NCI-H524 (cell line): ENCODE measurements at regions not wholly inside any gene's neighbourhood (a gene's known extent, or its start where the extent isn't known, plus 50 kb on each side); places are given as distances from the start of the nearest gene placed in this dataset.
"Not testable (repeated sequence)": the region's sequence is repeated elsewhere in the genome, so short reads cannot be mapped to it uniquely, and the experiment has no call there.

Experiments used
- DNase-seq, 2 experiments: peaks; one replicate each; lab custom pipeline; 2025; lab: John Stamatoyannopoulos, UW

- DNase-seq = not testable (repeated sequence)
Observed at GRCh38 chr3:32042867-32043266, 61.3 kb downstream of the ZNF860 start.

DNA sequence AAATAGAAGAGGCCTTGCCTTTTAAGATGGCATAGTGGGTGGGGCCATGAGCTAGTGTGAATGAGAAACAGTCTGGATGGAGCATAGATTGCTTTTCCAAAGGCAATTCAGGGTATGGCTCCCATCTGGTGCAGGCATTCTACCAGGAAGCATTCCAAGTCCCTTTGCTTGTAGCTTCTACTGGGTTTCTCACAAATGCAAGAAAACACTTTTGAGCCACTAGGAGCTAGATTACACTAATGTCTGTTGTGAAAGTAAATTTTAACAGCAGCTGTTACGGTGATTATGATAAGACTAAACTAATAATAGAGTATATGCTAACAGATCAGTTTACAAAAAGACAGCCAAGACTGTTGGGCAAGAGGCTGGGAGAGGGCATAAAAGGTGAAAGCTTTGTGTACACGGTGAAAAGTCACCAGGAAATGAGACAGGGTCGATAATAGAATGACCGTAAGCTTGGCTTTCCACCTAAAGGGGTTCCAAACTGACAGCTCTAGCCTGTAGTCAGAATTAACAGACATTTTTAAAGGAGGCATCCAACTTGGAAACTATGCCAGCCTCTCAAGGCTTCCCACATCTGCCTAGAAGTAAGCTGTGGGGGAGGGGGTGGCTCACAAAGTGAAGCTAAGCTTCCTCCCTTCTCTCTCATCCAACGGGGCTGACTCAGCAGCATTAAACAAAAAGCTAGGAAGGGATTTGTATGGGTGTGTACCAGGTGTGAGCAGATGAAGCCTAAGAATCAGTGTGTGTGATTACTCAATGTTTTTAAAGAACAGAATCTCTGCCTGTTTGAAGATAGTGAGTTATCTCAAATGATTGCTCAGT, 61.1 kb upstream of the GPD1L start:
- peak; percentile 47 to 81 for DNase-seq

GRCh38 chr3:32046102-32046501, 60.3 kb upstream of the GPD1L start:
- DNase-seq = no peak

- DNase-seq = no peak
Observed at GRCh38 chr3:32048487-32049182, 57.8 kb upstream of the GPD1L start.

DNA sequence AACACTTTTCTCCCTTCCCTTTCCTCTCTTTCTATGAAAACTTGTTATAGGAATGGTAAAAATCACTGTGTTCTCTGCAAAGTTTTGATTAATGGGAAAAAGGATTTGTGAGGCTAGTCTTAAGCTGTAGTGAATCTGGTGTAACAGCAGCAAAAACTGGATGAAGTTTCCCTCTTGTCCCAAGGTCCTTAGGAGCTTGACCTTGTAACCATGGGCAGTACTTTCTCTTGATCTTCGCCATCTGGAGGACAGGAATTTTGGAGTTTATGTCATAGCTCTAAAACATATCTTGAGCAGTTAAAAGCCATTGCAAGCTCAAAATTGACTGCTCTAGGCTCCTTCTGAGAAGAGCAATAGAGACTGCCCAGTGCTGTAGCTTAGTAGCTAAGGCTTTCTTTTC, 56.5 kb upstream of the GPD1L start:
- no peak for DNase-seq

GRCh38 chr3:32052230-32052629, 54.2 kb upstream of the GPD1L start:
- not testable (repeated sequence) for DNase-seq

- DNase-seq = not testable (repeated sequence)
Observed at GRCh38 chr3:32052851-32053250, 53.6 kb upstream of the GPD1L start.

- DNase-seq = no peak
Observed at GRCh38 chr3:32056559-32057290, 49.7 kb upstream of the GPD1L start.
